Hepatocyte (in vitro differentiated cells): ENCODE measurements at regions not wholly inside any gene's neighbourhood (a gene's known extent, or its start where the extent isn't known, plus 50 kb on each side); places are given as distances from the start of the nearest gene placed in this dataset.
A peak's percentile ranks its signal among the peaks of the same experiment; 100 is the strongest.

Experiments
- DNase-seq: peaks from one replicate; pipeline ENCODE4 v3.0.0-alpha.2; 2016; ENCODE audit warnings: low spot score
- H2AFZ ChIP-seq: fragments of 200-600 bp; sonication (generic); 2 replicates; pipeline ENCODE4 v1.6.0; 2016; ENCODE audit warnings: antibody characterized with exemption, mild to moderate bottlenecking
- H3K27ac ChIP-seq: fragments of 200-600 bp; sonication (generic); 2 replicates; pipeline ENCODE4 v1.5.1; 2016; ENCODE audit warnings: mild to moderate bottlenecking
- H3K27me3 ChIP-seq: fragments of 200-600 bp; sonication (generic); 2 replicates; pipeline ENCODE4 v1.6.1; 2016
- H3K36me3 ChIP-seq: fragments of 200-600 bp; sonication (generic); replicated peaks from 2 replicates; pipeline ENCODE4 v1.5.1; 2016; ENCODE audit warnings: low read depth; ENCODE audit not compliant: insufficient read depth
- H3K4me1 ChIP-seq: fragments of 200-600 bp; sonication (generic); 2 replicates; pipeline ENCODE4 v1.5.1; 2016; ENCODE audit warnings: mild to moderate bottlenecking, moderate library complexity; ENCODE audit not compliant: insufficient read depth
- H3K4me2 ChIP-seq: fragments of 200-600 bp; sonication (generic); 2 replicates; pipeline ENCODE4 v1.6.0; 2016
- H3K4me3 ChIP-seq: fragments of 200-600 bp; sonication (generic); 2 replicates; pipeline ENCODE4 v1.5.1; 2016; ENCODE audit warnings: mild to moderate bottlenecking
- H3K79me2 ChIP-seq: fragments of 200-600 bp; sonication (generic); 2 replicates; pipeline ENCODE4 v1.6.0; 2017; ENCODE audit warnings: mild to moderate bottlenecking
- H3K9me2 ChIP-seq: fragments of 200-600 bp; sonication (generic); replicated peaks from 2 replicates; pipeline ENCODE4 v1.6.0; 2017; ENCODE audit warnings: mild to moderate bottlenecking; ENCODE audit not compliant: insufficient read depth
- H3K9me3 ChIP-seq: fragments of 200-600 bp; sonication (generic); 2 replicates; pipeline ENCODE4 v1.5.1; 2016; ENCODE audit warnings: low read depth, mild to moderate bottlenecking
- H4K20me1 ChIP-seq: fragments of 200-600 bp; sonication (generic); 2 replicates; pipeline ENCODE4 v1.6.0; 2016; ENCODE audit warnings: mild to moderate bottlenecking; ENCODE audit not compliant: insufficient read depth, poor library complexity, severe bottlenecking
- CTCF ChIP-seq: fragments of 200-600 bp; sonication (generic); IDR thresholded peaks from 2 replicates; pipeline ENCODE4 v1.5.1; 2016; ENCODE audit warnings: antibody characterized with exemption, mild to moderate bottlenecking; ENCODE audit not compliant: poor library complexity
- EZH2 ChIP-seq: fragments of 200-600 bp; sonication (generic); IDR thresholded peaks from 2 replicates; pipeline ENCODE4 v1.6.1; 2016; ENCODE audit warnings: antibody characterized with exemption, mild to moderate bottlenecking, borderline replicate concordance
- EZH2phosphoT487 ChIP-seq: fragments of 200-600 bp; sonication (generic); IDR thresholded peaks from one replicate; pipeline ENCODE4 v1.6.1; 2018; ENCODE audit warnings: antibody characterized with exemption, mild to moderate bottlenecking, low read depth, moderate library complexity; ENCODE audit not compliant: unreplicated experiment, severe bottlenecking
- WGBS: methylation state at CpG from one replicate; pipeline ENCODE4 v1.1.6; 2016; ENCODE audit warnings: low lambda C conversion rate; ENCODE audit errors: missing lambda C conversion rate; 5-methylcytosine and 5-hydroxymethylcytosine counted together

DNA sequence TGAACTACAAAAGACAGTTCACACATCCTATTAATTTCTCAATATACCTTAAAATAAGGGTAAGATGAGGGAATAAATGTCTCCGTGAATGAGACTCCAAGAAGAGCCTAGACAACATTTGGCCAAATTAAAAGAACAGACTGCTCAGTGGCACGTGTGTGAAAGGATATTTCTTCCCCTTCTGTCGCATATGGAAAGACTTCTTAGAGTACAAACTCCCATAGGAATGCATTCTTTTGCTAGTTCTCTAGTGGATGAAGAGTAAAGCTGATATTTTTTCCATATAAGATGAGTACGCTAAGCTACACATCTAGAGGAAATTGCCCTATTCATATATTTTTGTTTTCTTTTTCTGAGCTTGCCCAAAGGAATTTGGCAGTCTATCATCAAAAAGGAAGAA, 710.0 kb upstream of the ID2 start:
- H3K27me3 ChIP-seq: no peaks in the 10 kb centered on the region
- H3K4me3 ChIP-seq: no peak overlapping the region
- no peaks in the 10 kb centered on the region for H3K4me1 ChIP-seq
- no peaks in the 10 kb centered on the region for H3K9me2 ChIP-seq
- no peaks in the 10 kb centered on the region for H4K20me1 ChIP-seq
- H2AFZ ChIP-seq: no peak overlapping the region
- TF ChIP-seq EZH2phosphoT487 (no peak), EZH2 (no peak), CTCF (no peak)
- no peak for DNase-seq
- 86% methylated on average over 4 of the region's 4 CpGs for WGBS
- H3K79me2 ChIP-seq: no peaks in the 10 kb centered on the region
- H3K4me2 ChIP-seq: no peak overlapping the region
- no peak overlapping the region for H3K27ac ChIP-seq
- H3K9me3 ChIP-seq: no peaks in the 10 kb centered on the region
- H3K36me3 ChIP-seq: no peaks in the 10 kb centered on the region

- Histone ChIP-seq H3K4me1 (no peaks in the 10 kb centered on the region), H3K4me2 (no peak overlapping the region), H3K36me3 (no peaks in the 10 kb centered on the region), H3K9me3 (no peaks in the 10 kb centered on the region), H4K20me1 (no peaks in the 10 kb centered on the region), H2AFZ (no peak overlapping the region), H3K4me3 (no peak overlapping the region), H3K27ac (no peak overlapping the region), H3K79me2 (no peaks in the 10 kb centered on the region), H3K27me3 (no peaks in the 10 kb centered on the region), H3K9me2 (no peaks in the 10 kb centered on the region)
- TF ChIP-seq EZH2 (no peak), CTCF (no peak), EZH2phosphoT487 (no peak)
- no peak for DNase-seq
- 75% methylated on average over 7 of the region's 7 CpGs for WGBS
These were observed 709.2 kb upstream of the ID2 start for GRCh38 chr2:7972670-7973069.

DNA sequence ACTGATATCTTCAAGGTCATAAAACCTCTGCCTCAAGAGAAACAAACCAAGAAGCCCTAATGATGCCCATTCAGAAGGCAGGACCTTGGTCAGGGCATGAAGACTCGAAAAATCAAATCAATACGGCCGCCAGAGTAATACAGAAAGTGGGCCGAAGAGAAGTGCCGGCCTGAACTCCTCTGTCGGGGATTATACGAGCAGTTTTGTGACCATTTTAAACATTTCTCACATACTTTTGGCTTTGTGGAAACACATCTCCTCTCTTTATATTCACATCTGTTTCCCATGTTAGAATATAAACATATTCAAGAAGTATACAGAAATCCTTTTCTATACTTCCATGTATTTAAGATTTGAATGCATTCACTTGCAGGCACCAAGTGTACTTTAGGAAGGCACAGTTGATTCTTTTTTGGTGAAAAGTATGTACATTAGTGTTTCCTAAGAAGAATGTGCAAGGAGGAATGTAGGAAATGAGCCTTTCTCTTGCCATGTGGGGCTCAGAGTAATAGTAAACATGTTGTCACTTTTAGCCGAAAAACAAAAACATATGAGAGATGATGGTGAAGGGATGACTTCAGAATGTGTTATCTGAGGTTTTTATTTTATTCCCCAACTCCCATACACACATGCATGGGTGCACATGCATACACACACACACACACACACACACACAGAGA, 707.9 kb upstream of the ID2 start:
- Histone ChIP-seq H2AFZ (no peak overlapping the region), H3K79me2 (no peaks in the 10 kb centered on the region), H4K20me1 (no peaks in the 10 kb centered on the region), H3K4me2 (peak overlapping the region; percentile 38), H3K4me3 (no peak overlapping the region), H3K4me1 (no peaks in the 10 kb centered on the region), H3K9me2 (no peaks in the 10 kb centered on the region), H3K36me3 (no peaks in the 10 kb centered on the region), H3K27me3 (no peaks in the 10 kb centered on the region), H3K27ac (no peak overlapping the region), H3K9me3 (no peaks in the 10 kb centered on the region)
- no peak for DNase-seq
- WGBS: 55% methylated on average over 8 of the region's 8 CpGs
- TF ChIP-seq CTCF (no peak), EZH2 (no peak), EZH2phosphoT487 (no peak)
